ENCODE measurements at regions not wholly inside any gene's neighbourhood (a gene's known extent, or its start where the extent isn't known, plus 50 kb on each side); places are given as distances from the start of the nearest gene placed in this dataset.

GRCh38 chr22:49241174-49241851 lies 586.4 kb downstream of the BRD1 start:
- DNase-seq (ENCODE audit: low read depth, low spot score) = no peak

- DNase-seq (ENCODE audit: low read depth, low spot score) = no peak
Observed at GRCh38 chr22:49240472-49240871, 587.2 kb downstream of the BRD1 start.

GRCh38 chr22:49240016-49240380 lies 587.7 kb downstream of the BRD1 start:
- DNase-seq (ENCODE audit: low read depth, low spot score) = no peak

GRCh38 chr22:49239264-49240015 lies 588.2 kb downstream of the BRD1 start:
- DNase-seq (ENCODE audit: low read depth, low spot score) = no peak

- DNase-seq (ENCODE audit: low read depth, low spot score) = no peak
Observed at GRCh38 chr22:49238181-49239141, 589.2 kb downstream of the BRD1 start.

GRCh38 chr22:49237703-49238102 lies 590.0 kb downstream of the BRD1 start:
- DNase-seq (ENCODE audit: low read depth, low spot score) = no peak

- no peak for DNase-seq (ENCODE audit: low read depth, low spot score)
Observed at GRCh38 chr22:49237279-49237678, 590.4 kb downstream of the BRD1 start.

GRCh38 chr22:49236541-49237075 lies 591.1 kb downstream of the BRD1 start:
- DNase-seq (ENCODE audit: low read depth, low spot score) = no peak

GRCh38 chr22:49235463-49236300 lies 592.0 kb downstream of the BRD1 start:
- DNase-seq (ENCODE audit: low read depth, low spot score) = no peak

GRCh38 chr22:49234459-49234858 lies 593.2 kb downstream of the BRD1 start:
- no peak for DNase-seq (ENCODE audit: low read depth, low spot score)

- DNase-seq (ENCODE audit: low read depth, low spot score) = no peak
Observed at GRCh38 chr22:49233507-49234100, 594.1 kb downstream of the BRD1 start.

GRCh38 chr22:49232319-49233067 lies 595.2 kb downstream of the BRD1 start:
- DNase-seq (ENCODE audit: low read depth, low spot score) = no peak

- no peak for DNase-seq (ENCODE audit: low read depth, low spot score)
Observed at GRCh38 chr22:49230194-49230577, 597.5 kb downstream of the BRD1 start.

GRCh38 chr22:49229483-49230193 lies 598.0 kb downstream of the BRD1 start:
- no peak for DNase-seq (ENCODE audit: low read depth, low spot score)

GRCh38 chr22:49228431-49229037 lies 599.1 kb downstream of the BRD1 start:
- DNase-seq (ENCODE audit: low read depth, low spot score) = no peak

- no peak for DNase-seq (ENCODE audit: low read depth, low spot score)
Observed at GRCh38 chr22:49227670-49228069, 600.0 kb downstream of the BRD1 start.

- no peak for DNase-seq (ENCODE audit: low read depth, low spot score)
Observed at GRCh38 chr22:49226096-49226495, 601.6 kb downstream of the BRD1 start.

GRCh38 chr22:49224243-49224642 lies 603.4 kb downstream of the BRD1 start:
- no peak for DNase-seq (ENCODE audit: low read depth, low spot score)

GRCh38 chr22:49218142-49218541 lies 609.5 kb downstream of the BRD1 start:
- DNase-seq (ENCODE audit: low read depth, low spot score) = no peak
